HG02970 (cell line): ENCODE measurements at regions not wholly inside any gene's neighbourhood (a gene's known extent, or its start where the extent isn't known, plus 50 kb on each side); places are given as distances from the start of the nearest gene placed in this dataset.
"Not testable (repeated sequence)": the region's sequence is repeated elsewhere in the genome, so short reads cannot be mapped to it uniquely, and the experiment has no call there.

Experiments used
- ATAC-seq: cut with Tn5 transposase; IDR thresholded peaks from one replicate; pipeline ENCODE4 v1.9.1; 2021; ENCODE audit warnings: mild to moderate bottlenecking, moderate library complexity, moderate number of reproducible peaks; ENCODE audit not compliant: unreplicated experiment, low FRiP score

DNA sequence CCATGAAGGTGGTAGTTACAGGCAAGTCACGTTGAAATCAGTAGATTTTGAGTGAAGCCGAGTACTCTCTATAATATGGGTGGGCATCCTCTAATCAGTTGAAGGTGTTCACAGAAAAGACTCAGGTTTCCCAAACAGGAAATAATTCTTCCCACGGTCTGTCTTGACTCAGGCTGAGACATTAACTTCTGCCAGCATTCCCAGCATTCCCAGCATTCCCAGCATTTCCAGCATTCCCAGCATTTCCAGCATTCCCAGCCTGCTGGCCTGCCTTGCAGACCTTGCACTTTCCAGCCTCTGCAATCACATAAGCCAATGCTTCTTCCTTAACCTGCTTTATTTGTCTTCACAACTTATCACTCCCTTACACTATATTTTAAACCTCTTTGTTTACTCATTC, 542.3 kb upstream of the ROBO2 start:
- ATAC-seq = no peak

DNA sequence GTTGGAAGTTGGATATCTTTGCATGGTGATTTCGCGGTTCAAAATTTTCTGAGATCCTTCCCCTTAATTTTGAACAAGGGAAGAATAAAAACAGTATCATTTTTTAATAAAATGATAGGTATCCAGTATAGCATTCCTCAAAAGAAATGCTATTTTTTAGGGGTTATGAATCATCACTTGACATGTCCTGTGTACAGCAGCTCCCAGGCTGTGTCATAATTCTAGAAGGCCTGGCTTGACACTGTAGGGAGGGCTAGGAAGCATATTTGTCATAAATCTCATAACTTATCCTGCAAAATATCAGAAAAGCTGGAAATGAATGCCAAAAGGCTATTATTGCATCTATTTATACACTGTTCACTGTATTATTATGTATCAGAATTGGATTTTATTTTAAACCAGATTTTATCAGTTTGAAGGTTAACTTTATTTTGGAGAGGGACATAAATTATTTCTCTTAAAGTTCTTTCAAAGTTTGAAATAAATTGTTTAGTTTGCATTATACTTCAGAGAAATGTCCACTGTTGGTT, 539.1 kb upstream of the ROBO2 start:
- ATAC-seq = no peak

DNA sequence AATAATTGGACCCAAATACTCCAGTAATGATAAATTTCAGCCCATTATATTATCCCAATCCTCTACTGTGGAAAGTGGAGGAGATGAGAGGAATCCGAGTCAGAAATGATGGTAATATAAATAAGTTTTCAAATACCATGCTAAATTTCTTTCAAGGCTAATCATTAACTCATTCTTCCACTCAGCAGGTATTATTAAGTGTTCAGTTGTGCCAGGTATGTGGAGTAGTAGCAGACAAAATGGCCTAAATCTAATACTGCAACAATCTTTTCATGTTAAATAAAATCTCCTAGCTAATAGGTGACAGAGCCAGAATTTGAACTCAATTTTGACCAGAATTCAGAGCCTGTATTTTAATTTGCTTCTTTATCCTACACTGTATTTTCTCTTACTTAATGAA, 538.6 kb upstream of the ROBO2 start:
- ATAC-seq = no peak

DNA sequence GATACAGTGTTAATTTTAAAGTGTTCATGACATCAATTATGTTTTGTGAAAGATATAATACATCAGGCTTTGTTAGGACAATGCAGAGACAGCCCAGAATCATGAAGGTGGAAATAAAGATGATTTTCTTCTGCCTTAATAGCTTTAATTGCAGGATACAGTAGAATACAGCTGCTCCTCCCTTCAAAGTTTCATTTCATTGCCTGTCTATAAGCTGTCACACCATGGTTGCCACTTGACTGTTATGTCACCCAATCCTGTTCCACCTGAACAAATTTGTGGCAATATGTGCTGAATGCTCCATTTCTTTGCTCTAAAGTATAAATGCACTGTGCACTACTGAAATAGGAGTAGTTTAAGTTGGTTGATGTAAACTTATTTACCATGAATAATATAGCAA, 537.8 kb upstream of the ROBO2 start:
- no peak for ATAC-seq

DNA sequence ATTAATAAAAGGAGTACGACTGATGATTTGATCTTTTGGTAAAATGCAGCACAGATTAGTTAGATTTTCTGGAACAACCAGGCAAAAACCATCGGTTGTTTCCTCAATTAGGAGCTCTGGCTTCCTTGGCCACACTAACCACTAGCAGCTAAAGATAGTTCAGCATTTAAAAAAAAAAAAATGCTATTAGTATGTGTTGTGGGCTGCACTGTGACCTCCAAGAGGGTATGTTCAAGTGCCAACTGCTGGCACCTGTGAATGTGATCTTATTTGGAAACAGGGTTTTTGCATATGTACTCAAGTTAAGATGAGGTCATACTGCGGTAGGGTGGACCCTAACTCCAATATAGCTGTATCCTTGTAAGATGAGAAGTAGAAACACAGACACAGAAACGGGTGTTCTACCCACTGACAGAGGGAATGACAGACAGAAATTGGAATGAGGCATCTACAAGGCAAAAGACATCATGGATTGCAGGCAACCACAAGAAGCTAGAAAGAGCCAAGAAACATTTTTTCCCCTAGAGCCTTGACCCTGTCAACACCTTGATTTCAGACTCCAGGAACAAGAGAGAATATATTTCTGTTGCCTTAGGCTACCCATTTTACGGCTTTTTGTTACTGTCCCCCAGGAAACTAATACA, 534.6 kb upstream of the ROBO2 start:
- ATAC-seq = no peak

DNA sequence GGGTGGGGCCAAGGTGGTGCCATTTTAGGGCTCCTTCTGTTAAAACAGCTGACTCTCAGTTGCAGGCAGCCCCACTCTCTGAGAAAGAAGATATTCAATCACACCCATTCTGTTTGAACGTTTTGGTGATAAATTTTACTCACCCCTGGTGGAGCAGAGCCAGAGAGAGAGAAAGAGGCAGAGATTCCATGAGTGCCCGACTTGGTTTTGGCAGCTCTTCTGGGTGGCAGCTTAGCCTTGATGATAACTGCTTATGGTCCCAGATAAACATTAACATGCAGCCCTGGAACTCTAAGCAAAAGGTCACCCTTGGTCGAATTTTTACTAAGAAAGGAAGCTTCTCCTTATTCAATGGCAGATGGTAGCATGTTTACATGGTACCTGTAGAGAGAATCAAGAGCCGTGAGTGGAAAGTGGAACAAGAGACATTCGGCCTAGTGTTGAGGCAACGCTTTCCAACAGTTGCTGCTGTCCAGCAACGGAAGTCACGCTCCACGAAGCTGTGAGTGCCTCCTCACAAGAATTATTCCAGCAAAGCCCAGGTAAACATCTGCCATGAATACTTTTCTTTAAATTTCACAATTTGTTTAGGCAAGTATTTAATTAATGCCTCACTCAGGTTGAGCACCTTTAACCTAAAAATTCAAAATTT, 530.6 kb upstream of the ROBO2 start:
- ATAC-seq = no peak

DNA sequence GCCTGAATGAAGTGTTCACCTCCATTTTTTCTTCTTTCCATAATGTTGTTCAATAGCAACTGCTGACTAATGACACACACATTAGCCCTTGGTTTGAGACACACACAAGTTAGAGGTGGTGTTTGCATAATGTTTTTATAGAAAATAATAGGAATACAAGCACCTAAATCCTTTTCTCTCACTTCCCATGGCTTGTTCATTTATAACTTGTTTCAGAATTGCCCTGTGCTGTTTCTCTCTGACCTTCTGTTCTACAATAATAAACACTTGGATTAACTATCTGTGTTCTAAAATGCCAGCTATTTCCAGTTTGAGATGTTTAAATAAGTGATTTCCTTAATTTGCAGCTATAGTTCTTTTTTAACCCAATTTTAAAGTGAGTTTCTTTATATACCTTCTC, 525.1 kb upstream of the ROBO2 start:
- no peak for ATAC-seq

DNA sequence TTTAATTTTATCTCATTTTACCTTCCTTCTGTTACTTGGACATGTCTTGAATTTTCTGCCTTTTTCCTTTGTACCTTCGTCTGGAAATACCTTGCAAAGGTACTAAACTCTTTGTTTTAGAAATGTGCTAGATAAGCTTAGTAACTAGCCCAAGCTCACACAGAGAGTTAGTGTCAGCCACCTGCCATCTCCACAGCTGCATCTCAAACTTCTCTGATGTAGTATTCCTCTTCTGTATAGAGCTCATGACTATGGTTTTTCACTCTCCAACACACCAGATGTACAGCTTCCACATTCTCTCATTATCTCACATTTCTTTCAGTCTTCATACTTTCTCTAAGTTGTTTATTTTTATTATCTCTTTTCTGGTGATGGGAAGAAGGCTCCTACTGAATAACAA, 516.6 kb upstream of the ROBO2 start:
- ATAC-seq = no peak

DNA sequence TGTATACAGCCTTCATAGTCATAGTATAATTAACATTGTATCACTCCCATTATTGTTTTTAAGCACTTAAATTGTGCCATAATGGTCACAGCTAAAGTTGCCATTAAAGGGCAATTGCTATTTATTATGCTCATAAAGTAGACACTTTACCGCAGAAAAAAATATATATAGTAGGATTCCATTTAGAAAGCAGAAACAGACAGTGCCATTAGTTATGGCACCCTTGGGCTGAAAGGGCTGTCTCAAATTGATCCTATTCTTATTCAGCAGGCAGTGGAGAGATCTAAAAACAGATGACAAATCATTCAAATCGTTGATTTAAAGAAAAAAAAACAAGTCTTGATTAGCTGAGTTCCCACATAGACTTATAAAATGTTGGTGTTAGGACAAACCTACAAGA, 514.2 kb upstream of the ROBO2 start:
- no peak for ATAC-seq

DNA sequence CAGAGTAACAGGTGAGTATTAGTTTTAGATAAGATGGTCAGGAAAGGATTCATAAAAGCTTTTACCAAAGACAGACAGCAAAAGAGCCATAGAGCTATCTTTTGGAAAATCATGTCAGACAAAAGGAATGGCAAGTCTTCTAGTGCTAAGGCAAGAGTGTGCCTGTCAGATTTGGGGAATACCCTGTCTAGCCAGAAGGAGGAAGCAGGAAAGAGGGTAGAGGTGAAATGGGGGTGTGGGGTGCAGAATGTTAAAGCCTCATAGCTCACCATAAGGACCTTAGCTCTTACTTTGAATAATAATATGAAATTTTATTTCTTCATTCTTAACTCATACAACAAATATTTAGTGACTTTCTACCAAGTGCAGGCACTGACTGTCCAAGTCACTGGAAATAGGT, 512.1 kb upstream of the ROBO2 start:
- no peak for ATAC-seq

DNA sequence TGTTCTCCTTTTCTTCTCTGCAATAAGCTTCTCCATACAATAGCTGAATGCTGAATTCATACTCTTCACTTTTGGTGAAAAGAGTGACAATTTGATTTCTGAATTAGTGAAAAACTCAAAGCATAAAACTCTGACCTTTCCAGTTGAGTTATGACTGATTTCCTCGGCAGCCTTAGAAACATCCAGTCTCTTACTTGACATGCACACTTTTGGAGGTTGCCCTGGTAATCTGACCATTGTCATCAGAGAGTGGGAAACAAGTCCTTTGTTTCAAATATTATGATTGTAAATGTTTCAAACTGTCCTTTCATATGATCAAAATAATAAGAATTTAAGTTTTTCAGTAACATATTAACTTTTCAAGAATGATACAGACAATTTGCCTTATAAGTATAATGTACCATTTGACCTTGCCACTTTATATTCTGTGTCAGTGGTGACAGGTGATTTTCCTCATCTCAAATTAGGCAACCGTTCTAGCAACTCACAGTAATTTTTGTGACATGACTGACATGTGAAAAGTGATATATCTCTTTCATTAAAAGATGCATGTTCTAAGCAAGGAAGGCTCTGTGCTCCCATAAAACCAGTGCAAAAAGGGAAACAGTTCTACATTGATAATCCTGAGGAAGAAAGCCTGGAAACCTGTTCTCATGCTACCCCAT, 507.6 kb upstream of the ROBO2 start:
- ATAC-seq = no peak

DNA sequence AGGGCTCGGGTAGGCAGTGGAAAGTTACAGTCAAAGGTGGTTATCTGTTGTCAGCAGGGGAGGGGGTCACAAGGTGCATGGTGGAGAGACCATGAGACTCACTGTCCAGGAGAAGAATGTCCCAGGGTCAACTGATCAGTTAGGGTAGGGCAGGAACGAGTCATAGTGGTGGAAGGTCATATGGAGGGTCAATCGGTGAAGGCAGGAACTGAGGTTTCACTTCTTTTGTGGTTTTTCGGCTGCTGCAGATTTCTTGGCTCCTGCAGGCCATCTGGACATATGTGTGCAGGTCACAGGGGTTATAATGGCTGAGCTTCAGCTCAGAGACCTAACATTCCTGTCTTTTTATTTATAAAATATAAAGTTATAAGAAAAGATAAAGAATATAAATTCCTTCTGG, 506.2 kb upstream of the ROBO2 start:
- ATAC-seq = not testable (repeated sequence)

DNA sequence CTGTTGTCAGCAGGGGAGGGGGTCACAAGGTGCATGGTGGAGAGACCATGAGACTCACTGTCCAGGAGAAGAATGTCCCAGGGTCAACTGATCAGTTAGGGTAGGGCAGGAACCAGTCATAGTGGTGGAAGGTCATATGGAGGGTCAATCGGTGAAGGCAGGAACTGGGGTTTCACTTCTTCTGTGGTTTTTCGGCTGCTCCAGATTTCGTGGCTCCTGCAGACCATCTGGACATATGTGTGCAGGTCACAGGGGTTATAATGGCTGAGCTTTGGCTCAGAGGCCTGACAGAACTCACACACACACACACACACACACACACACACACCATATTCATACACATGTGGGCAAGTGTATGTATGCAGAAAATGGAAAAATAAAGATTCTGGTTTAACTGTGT, 502.0 kb upstream of the ROBO2 start:
- ATAC-seq = not testable (repeated sequence)

DNA sequence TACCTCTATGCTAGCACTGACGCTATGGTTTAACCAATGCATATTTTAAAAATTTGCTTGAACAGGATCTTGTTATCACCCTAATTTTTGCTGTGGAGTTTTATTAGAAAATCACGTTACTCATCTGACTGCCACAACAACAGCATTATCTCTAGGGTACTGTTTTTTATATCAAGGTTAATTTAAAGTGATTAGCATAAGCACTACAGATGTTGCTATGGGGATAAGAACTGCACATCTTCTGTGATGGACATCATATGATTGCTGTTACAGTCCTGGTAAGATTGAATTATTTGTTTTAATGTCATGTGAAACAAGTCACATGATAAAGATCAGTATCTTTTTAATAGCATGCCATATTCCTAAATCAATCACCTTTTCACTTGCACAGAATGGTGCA, 492.2 kb upstream of the ROBO2 start:
- ATAC-seq = no peak

DNA sequence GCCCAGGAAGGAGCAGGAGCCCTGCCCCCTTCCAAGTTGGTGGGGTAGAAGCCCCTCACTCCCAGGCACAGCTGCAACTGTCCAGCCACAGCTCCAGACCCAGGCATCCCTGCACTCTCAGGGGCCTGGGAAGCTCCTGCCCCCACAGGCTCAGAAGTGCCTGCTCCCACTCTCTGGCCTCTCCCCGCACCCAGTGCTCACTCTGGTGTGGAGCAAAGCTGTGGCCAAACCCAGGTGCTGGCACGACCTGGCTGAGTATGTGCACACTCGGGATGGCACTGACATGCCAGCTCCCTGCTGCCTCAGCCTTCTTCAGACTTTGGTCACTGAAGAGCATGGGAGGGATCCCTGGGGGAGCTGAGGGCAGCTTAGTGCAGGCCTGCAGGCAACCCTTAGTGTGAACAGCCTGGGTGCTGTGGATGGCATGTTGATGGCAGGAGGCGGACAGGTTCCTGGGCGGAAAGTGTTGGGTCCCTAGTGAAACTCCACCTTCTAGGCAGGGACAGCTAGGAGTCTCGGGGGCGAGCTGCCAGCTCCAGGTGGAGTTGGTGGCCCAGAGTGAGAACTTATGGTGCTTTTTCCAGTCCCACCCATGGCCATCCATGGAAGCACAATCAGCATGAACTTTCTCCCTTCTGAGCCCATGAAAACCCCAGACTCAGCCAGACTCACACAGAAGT, 489.2 kb upstream of the ROBO2 start:
- ATAC-seq = no peak

DNA sequence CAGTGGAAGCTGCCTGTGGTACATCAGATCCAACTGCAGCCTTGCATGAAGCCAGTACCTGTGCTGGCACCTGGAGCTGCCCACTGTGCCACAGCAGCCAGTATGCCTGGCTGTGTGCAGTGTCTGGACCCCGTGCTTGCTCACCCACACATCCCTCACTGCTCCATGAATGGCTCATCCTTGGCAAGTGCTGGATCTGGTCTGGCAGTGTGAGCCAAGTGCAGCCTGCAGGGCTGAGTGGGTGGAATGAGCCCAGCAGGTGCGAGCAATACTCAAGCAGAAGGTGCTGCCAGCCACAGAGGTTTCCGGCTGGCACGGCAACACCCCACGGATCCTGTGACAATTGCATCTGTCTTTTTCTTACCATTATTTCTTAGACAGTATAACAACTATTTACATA, 488.2 kb upstream of the ROBO2 start:
- no peak for ATAC-seq

DNA sequence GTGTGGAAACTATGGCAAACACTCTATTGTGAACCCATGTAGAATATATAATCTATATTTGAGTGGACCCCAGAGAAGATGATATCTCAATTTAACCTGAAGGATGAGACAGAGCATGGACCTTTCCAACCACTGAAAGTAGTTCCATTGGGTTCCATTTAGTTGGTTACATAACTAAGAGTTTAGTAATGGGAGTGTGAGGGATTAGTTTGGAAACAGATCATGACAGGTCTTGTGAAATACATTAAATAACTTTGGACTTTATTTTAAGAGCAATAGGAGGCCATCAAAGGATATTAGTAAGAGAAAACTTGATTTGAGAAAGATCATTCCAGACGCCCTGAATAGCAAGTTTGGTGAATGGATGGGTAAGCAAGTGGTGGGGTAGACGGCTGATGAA, 487.2 kb upstream of the ROBO2 start:
- ATAC-seq = no peak

DNA sequence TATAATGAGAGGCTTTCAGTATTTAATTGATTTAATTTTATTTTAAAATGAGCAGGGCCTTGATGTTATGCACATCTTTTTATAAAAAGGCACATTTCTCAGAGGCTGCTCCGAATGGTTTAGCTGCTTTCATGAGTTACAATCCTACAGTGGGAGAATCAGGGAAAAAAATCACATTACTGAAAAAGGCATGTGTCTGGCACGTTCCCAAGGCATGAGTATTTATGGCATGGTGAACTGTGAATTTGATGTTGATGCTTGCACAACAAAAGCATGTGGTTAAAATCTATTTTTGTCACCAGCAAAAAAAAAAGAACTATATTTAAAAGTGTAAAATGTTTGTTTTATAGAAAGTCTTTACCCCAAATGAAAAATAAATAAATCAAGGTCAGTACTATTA, 485.2 kb upstream of the ROBO2 start:
- no peak for ATAC-seq

DNA sequence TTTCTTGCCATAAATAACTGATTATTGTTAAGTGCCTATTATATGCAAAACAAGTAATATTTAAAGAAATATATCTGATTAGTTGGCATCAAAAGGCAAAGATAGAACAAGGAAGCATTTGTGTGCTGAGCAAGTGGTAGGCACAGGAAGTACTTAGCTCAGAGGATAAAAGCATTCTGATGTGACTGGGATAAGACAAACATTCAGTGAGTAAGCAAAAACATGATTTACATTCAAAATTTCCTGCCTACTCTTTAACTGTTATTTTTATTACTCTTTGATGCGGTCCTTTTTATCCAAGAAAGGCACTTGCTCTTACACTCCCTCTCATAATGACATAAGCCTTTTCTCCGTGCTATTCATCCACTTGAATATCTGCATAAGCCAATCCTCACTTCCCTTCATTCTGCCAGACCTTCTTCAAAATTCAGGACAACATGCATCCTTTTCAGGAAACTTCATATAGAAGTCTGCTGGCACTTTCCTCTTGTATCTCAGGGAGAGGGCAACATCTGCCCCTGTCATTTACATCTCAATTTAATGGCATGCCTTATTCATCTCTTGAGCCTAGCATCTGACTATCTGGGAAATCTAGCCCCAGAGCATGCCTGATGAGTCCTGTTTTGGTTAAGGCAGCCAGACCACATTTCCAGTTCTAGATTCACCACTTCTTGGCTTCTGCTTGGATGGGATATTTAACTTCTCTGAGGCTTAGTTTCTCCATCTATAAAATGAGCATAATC, 478.2 kb upstream of the ROBO2 start:
- no peak for ATAC-seq

DNA sequence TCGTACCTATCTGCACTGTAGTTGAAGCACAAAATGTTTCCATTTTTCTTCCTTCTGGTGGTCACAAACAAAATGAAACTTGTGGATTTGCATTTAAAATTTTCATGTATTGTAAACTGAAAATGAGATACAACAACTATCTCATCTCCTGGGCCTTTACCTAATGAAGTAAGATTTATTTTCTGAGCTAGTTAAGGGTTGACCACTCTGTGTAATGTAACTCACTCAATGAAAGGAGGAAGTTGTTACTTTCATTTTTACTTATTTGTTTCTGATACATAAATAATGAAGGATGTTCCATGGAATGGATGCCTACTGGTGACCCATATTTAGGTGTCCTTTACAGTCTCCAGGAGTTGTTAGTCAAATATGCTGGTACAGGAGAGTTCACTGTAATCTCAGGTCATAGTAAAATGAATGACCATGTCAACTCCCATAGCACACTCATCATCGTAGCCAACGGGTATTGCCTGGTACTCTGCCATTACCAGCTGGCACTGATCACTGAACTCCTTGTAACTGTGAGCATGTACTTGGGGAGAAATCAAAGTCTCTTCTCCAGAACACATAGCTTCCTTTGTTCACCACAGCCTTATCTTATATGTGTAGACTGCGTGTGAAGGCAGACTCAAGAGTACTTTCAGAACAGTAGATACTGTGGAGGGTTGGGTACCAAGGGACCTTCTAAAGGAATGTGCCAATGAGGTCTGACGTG, 474.2 kb upstream of the ROBO2 start:
- no peak for ATAC-seq
